ENCODE measurements at regions not wholly inside any gene's neighbourhood (a gene's known extent, or its start where the extent isn't known, plus 50 kb on each side); places are given as distances from the start of the nearest gene placed in this dataset.

DNA sequence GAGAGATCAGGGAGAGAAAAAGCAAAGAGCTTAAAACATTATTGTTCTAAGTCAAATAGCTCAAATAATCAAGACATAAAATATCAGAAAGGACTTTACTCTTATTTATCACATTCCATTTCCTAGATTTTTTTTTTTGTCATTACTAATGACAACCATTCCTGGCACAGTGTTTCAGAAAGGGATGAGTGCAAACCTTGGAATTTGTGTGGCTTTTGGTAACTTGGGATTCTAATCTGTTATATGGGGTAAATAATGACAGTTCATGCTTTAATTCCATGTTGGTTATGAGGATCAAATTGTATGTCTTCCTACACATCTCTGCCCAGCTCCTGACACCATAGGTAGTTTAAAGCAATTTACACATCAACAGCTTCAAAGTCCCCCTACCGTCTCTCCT, 358.4 kb upstream of the ADGRL4 start:
- no peak for TF ChIP-seq POLR2AphosphoS5 (IDR thresholded peaks at IDR 0.05)
- no peak for TF ChIP-seq CTCF (IDR thresholded peaks at IDR 0.05)
- TF ChIP-seq POLR2A (IDR thresholded peaks at IDR 0.05), result no peak

Measured in breast epithelium (tissue), 3 donors.